Activated CD4-positive, alpha-beta T cell treated with anti-CD3 and anti-CD28 coated beads, Interleukin-2, amount 10 ng/mL, durations not matched to agents 7 days and 5 days (primary cell): ENCODE measurements at regions not wholly inside any gene's neighbourhood (a gene's known extent, or its start where the extent isn't known, plus 50 kb on each side); places are given as distances from the start of the nearest gene placed in this dataset.
"Not testable (repeated sequence)": the region's sequence is repeated elsewhere in the genome, so short reads cannot be mapped to it uniquely, and the experiment has no call there.

ENCODE experiments used
- CTCF ChIA-PET: fragments of 350-600 bp; sonication (Branson Sonifier 250); formaldehyde crosslinking; loops from one replicate; lab custom pipeline; 2021; ENCODE audit warnings: antibody characterized with exemption; lab: Charles Lee
- POLR2A ChIA-PET: fragments of 350-600 bp; sonication (Branson Sonifier 250); formaldehyde crosslinking; loops from one replicate; lab custom pipeline; 2021; ENCODE audit warnings: antibody characterized with exemption; lab: Charles Lee
- DNase-seq: peaks from one replicate; pipeline ENCODE4 v3.0.0-alpha.2; 2020
- H3K27ac Mint-ChIP-seq: one replicate; pipeline ENCODE4 v1.8.0; 2021; ENCODE audit warnings: mild to moderate bottlenecking, moderate library complexity, mixed read lengths
- H3K27me3 Mint-ChIP-seq: one replicate; pipeline ENCODE4 v1.8.0; 2021; ENCODE audit warnings: mixed read lengths
- H3K36me3 Mint-ChIP-seq: one replicate; pipeline ENCODE4 v1.8.0; 2021; ENCODE audit warnings: low read depth, mixed read lengths
- H3K4me1 Mint-ChIP-seq: one replicate; pipeline ENCODE4 v1.8.0; 2021; ENCODE audit warnings: mixed read lengths
- H3K4me3 Mint-ChIP-seq: one replicate; pipeline ENCODE4 v1.8.0; 2021; ENCODE audit warnings: mild to moderate bottlenecking, moderate library complexity, mixed read lengths
- H3K9me3 Mint-ChIP-seq: one replicate; pipeline ENCODE4 v1.8.0; 2021; ENCODE audit warnings: mixed read lengths

- H3K4me1 Mint-ChIP-seq, CTCF ChIA-PET, DNase-seq, H3K27me3 Mint-ChIP-seq, POLR2A ChIA-PET, H3K27ac Mint-ChIP-seq, H3K9me3 Mint-ChIP-seq, H3K4me3 Mint-ChIP-seq: not testable (repeated sequence)
- peaks cover 30% of the 10 kb centered on the region for H3K36me3 Mint-ChIP-seq
These were observed 78.0 kb upstream of the GARIN1A start for GRCh38 chr7:128594061-128594460.

GRCh38 chr7:128596336-128597128 lies 75.6 kb upstream of the GARIN1A start:
- H3K27ac Mint-ChIP-seq, H3K9me3 Mint-ChIP-seq, CTCF ChIA-PET, POLR2A ChIA-PET, H3K4me1 Mint-ChIP-seq, DNase-seq, H3K27me3 Mint-ChIP-seq, H3K4me3 Mint-ChIP-seq: not testable (repeated sequence)
- H3K36me3 Mint-ChIP-seq = peaks cover 40% of the 10 kb centered on the region

GRCh38 chr7:128598946-128599345 lies 73.1 kb upstream of the GARIN1A start:
- H3K27me3 Mint-ChIP-seq, H3K4me3 Mint-ChIP-seq, H3K27ac Mint-ChIP-seq, H3K4me1 Mint-ChIP-seq, DNase-seq, CTCF ChIA-PET, H3K9me3 Mint-ChIP-seq, POLR2A ChIA-PET: not testable (repeated sequence)
- peaks cover 34% of the 10 kb centered on the region for H3K36me3 Mint-ChIP-seq

- H3K27me3 Mint-ChIP-seq, POLR2A ChIA-PET, H3K9me3 Mint-ChIP-seq, H3K4me1 Mint-ChIP-seq, CTCF ChIA-PET, H3K36me3 Mint-ChIP-seq: not testable (repeated sequence)
- peak overlapping the region; percentile 87 for H3K27ac Mint-ChIP-seq
- peak; percentile 76 for DNase-seq
- H3K4me3 Mint-ChIP-seq = peak overlapping the region; percentile 68
These were observed 63.2 kb upstream of the GARIN1A start for GRCh38 chr7:128608678-128609421.

- H3K9me3 Mint-ChIP-seq, H3K4me3 Mint-ChIP-seq, POLR2A ChIA-PET, H3K4me1 Mint-ChIP-seq, DNase-seq, CTCF ChIA-PET, H3K27me3 Mint-ChIP-seq: not testable (repeated sequence)
- Mint-ChIP-seq H3K27ac (peak overlapping the region; percentile 44), H3K36me3 (peaks cover 19% of the 10 kb centered on the region)
These were observed 58.7 kb upstream of the GARIN1A start for GRCh38 chr7:128613366-128613765.

GRCh38 chr7:128614812-128615211 lies 57.3 kb upstream of the GARIN1A start:
- CTCF ChIA-PET, H3K27me3 Mint-ChIP-seq, H3K4me1 Mint-ChIP-seq, H3K27ac Mint-ChIP-seq, H3K9me3 Mint-ChIP-seq, H3K4me3 Mint-ChIP-seq, POLR2A ChIA-PET, DNase-seq: not testable (repeated sequence)
- peaks cover 18% of the 10 kb centered on the region for H3K36me3 Mint-ChIP-seq

GRCh38 chr7:128616799-128617198 lies 55.3 kb upstream of the GARIN1A start:
- H3K9me3 Mint-ChIP-seq, DNase-seq, H3K4me3 Mint-ChIP-seq, H3K4me1 Mint-ChIP-seq, POLR2A ChIA-PET, H3K27ac Mint-ChIP-seq, H3K27me3 Mint-ChIP-seq: not testable (repeated sequence)
- peaks cover 22% of the 10 kb centered on the region for H3K36me3 Mint-ChIP-seq
- CTCF ChIA-PET = interaction anchor here (0.5 kb wide), 1 partner anchor 760 kb away, joined by 4 read pairs; no protein-coding TSS in a partner anchor
